ENCODE measurements at regions not wholly inside any gene's neighbourhood (a gene's known extent, or its start where the extent isn't known, plus 50 kb on each side); places are given as distances from the start of the nearest gene placed in this dataset.
"Not testable (repeated sequence)": the region's sequence is repeated elsewhere in the genome, so short reads cannot be mapped to it uniquely, and the experiment has no call there.

DNA sequence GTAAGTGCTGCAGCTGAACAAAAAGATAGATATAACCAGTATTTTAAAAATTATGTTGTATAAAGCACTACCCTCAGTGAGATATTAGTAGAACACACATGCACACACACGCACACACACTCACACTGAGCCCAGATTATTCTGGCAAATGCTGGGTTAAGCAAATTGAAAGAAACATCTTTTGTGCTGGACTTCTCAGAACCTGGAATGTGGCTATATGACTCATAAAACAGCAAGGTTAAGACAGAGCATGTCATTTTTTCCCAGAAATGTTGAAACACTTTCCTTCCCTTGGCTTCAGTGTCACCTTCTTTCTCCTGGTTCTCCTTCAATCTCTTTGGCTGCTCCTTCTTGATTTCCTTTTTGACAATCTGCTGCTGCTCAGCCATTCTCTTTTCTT is 435.8 kb upstream of the DEFB115 start:
- TF ChIP-seq POLR2A (IDR thresholded peaks at IDR 0.05): not testable (repeated sequence)
- TF ChIP-seq, protein P1, sequence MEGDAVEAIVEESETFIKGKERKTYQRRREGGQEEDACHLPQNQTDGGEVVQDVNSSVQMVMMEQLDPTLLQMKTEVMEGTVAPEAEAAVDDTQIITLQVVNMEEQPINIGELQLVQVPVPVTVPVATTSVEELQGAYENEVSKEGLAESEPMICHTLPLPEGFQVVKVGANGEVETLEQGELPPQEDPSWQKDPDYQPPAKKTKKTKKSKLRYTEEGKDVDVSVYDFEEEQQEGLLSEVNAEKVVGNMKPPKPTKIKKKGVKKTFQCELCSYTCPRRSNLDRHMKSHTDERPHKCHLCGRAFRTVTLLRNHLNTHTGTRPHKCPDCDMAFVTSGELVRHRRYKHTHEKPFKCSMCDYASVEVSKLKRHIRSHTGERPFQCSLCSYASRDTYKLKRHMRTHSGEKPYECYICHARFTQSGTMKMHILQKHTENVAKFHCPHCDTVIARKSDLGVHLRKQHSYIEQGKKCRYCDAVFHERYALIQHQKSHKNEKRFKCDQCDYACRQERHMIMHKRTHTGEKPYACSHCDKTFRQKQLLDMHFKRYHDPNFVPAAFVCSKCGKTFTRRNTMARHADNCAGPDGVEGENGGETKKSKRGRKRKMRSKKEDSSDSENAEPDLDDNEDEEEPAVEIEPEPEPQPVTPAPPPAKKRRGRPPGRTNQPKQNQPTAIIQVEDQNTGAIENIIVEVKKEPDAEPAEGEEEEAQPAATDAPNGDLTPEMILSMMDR (IDR thresholded peaks at IDR 0.05): not testable (repeated sequence)

All from Peyer's patch (tissue), 4 donors.